ENCODE measurements at regions not wholly inside any gene's neighbourhood (a gene's known extent, or its start where the extent isn't known, plus 50 kb on each side); places are given as distances from the start of the nearest gene placed in this dataset.

- in situ Hi-C loops (cut with MboI): no loop called here
- Histone ChIP-seq H4K20me1 (replicated peaks; ENCODE audit: control insufficient read depth, insufficient read depth, low read length) (no peaks in the 10 kb centered on the region), H3K36me3 (ENCODE audit: control insufficient read depth, insufficient read depth, low read length) (no peaks in the 10 kb centered on the region), H3K27me3 (ENCODE audit: control insufficient read depth in 2 of 2, insufficient read depth in 2 of 2, low read length in 2 of 2) (no peaks in the 10 kb centered on the region), H3K9me3 (replicated peaks; ENCODE audit: control insufficient read depth, insufficient read depth, low read depth, low read length) (no peaks in the 10 kb centered on the region), H3K4me1 (replicated peaks in 1 of 2; ENCODE audit: control insufficient read depth in 2 of 2, insufficient read depth in 2 of 2, low read length in 2 of 2) (peaks cover 22 to 80% of the 10 kb centered on the region in 2 experiments; a peak in 4 of 5 replicates), H3K4me3 (no peak overlapping the region), H3K79me2 (ENCODE audit: control insufficient read depth, insufficient read depth, low read length) (no peaks in the 10 kb centered on the region), H3K27ac (ENCODE audit: extremely low read depth, low read depth, low read length) (peak overlapping the region; percentile 57; the same call in 2 of the 3 replicates), H3K4me2 (ENCODE audit: insufficient read depth, low read length) (peak overlapping the region; percentile 51), H3K9me1 (ENCODE audit: control insufficient read depth, insufficient read depth, low read length) (no peaks in the 10 kb centered on the region), H3K9ac (ENCODE audit: insufficient read depth in 1 of 2, low read depth in 2 of 2, low read length in 2 of 2) (peak overlapping the region in 1 of 2 experiments; percentile 31; a peak in 2 of 4 replicates), H2AFZ (ENCODE audit: low read depth, low read length) (peak overlapping the region; percentile 75)
- DNase-seq (ENCODE audit: extremely low read depth in 1 of 4, low spot score in 3 of 4) (peak in 2 of 4 experiments; percentile 33 to 69), ATAC-seq (no peak; the same call in 2 of the 3 replicates), FAIRE-seq (no peak)
- ChIA-PET CTCF (ENCODE audit: low intra/inter-chr PET ratio) (no interaction called here), POLR2A (interaction anchor here (0.8 to 1.7 kb wide), 6 partner anchors 9 to 442 kb away, joined by 3 to 7 read pairs (median 4); partner anchors contain the start of genes CENPL, DARS2, GAS5 and ZBTB37)
- no TSS peak for BruUV-seq (replicated peaks)
- intact Hi-C loops (cut with micrococcal nuclease): no loop called here
- 4% methylated on average over 5 of the region's 5 CpGs for WGBS (ENCODE audit: insufficient coverage, low coverage, missing lambda C conversion rate)
- TF ChIP-seq TCF3 (CRISPR knock-in tag; IDR thresholded peaks at IDR 0.05): peak; percentile 82
- TF ChIP-seq CXXC5 (CRISPR knock-in tag; IDR thresholded peaks at IDR 0.05): no peak
- TF ChIP-seq MED1 (CRISPR knock-in tag; IDR thresholded peaks at IDR 0.05; ENCODE audit: borderline replicate concordance): no peak
- 0 out of 6 replicates have a peak, but pooled peaks of 1 of the 3 experiments have one; percentile 40 for TF ChIP-seq ZBTB11 (CRISPR knock-in tag; IDR thresholded peaks at IDR 0.05)
- TF ChIP-seq ZNF165 (CRISPR knock-in tag; IDR thresholded peaks at IDR 0.05; ENCODE audit: borderline replicate concordance): no peak
- TF ChIP-seq DPF2 (IDR thresholded peaks at IDR 0.05): peak; percentile 27; the same call in 1 of the 2 replicates
- TF ChIP-seq GATAD2A (IDR thresholded peaks at IDR 0.05): no peak
- peak; percentile 28; the same call in 1 of the 2 replicates for TF ChIP-seq STAT5A (IDR thresholded peaks at IDR 0.05; ENCODE audit: borderline replicate concordance, low read length)
- TF ChIP-seq SOX6 (IDR thresholded peaks at IDR 0.05): 0 out of 2 replicates have a peak, but pooled peaks have one; percentile 23
- TF ChIP-seq ZNF395 (CRISPR knock-in tag; IDR thresholded peaks at IDR 0.05): 0 out of 2 replicates have a peak, but pooled peaks have one; percentile 25
- peak; percentile 47; the same call in 1 of the 2 replicates for TF ChIP-seq EP300 (IDR thresholded peaks at IDR 0.05; ENCODE audit: low read length)
- peak; percentile 71 for TF ChIP-seq ARID1B (IDR thresholded peaks at IDR 0.05)
- TF ChIP-seq TAL1 (IDR thresholded peaks at IDR 0.05): peak; percentile 47
- peak; percentile 82 for TF ChIP-seq CBFA2T3 (IDR thresholded peaks at IDR 0.05)
- no peak for TF ChIP-seq CBX5 (IDR thresholded peaks at IDR 0.05; ENCODE audit: borderline replicate concordance, low read depth)
- no peak for TF ChIP-seq MCM5 (IDR thresholded peaks at IDR 0.05; ENCODE audit: low read depth)
- 0 out of 3 replicates have a peak, but pooled peaks of 1 of the 2 experiments have one; percentile 26 for TF ChIP-seq CBX3 (IDR thresholded peaks at IDR 0.05; ENCODE audit: borderline replicate concordance in 1 of 2, low read length in 2 of 2)
- TF ChIP-seq E2F5 (CRISPR knock-in tag; IDR thresholded peaks at IDR 0.05): no peak
- TF ChIP-seq PCBP2 (IDR thresholded peaks at IDR 0.05; ENCODE audit: low read depth, low read length, poor library complexity, severe bottlenecking): no peak
- TF ChIP-seq KLF16 (IDR thresholded peaks at IDR 0.05): peak; percentile 57; the same call in 1 of the 2 replicates
Observed at GRCh38 chr1:173426057-173426456, 51.1 kb upstream of the PRDX6 start.
